Gastrocnemius medialis (tissue), 4 donors: ENCODE measurements at regions not wholly inside any gene's neighbourhood (a gene's known extent, or its start where the extent isn't known, plus 50 kb on each side); places are given as distances from the start of the nearest gene placed in this dataset.

Source experiments
- ATAC-seq, 2 donors: fragments of 150-250 bp; one replicate each; pipeline ENCODE4 v1.9.1; 2016
- DNase-seq, 2 donors: peaks; one replicate each; pipeline ENCODE4 v3.0.0-alpha.2; 2019
- H3K27ac ChIP-seq, 4 donors: fragments of 200-600 bp; sonication (generic); 1 replicate in 1 of 4; 2 replicates in 3 of 4; pipeline ENCODE4 v1.5.1; 2016 to 2018; ENCODE audit warnings: mild to moderate bottlenecking in 2 of 4, moderate library complexity in 1 of 4
- H3K27me3 ChIP-seq, 3 donors: fragments of 200-600 bp; sonication (generic) in 2 of 3; 1 replicate in 1 of 3; 2 replicates in 2 of 3; pipeline versions ENCODE4 v1.5.1 to v1.6.0; 2016 to 2019; ENCODE audit warnings: mild to moderate bottlenecking in 1 of 3, moderate library complexity in 1 of 3
- H3K36me3 ChIP-seq, 2 donors: fragments of 200-600 bp; sonication (generic) in 1 of 2; one replicate each; pipeline ENCODE4 v1.5.1; 2017 to 2018
- H3K4me1 ChIP-seq, 2 donors: fragments of 200-600 bp; sonication (generic) in 1 of 2; one replicate each; pipeline ENCODE4 v1.5.1; 2016 to 2017; ENCODE audit warnings: mild to moderate bottlenecking in 2 of 2
- H3K4me3 ChIP-seq, 4 donors: fragments of 200-600 bp; sonication (generic) in 3 of 4; 1 replicate in 1 of 4; 2 replicates in 3 of 4; pipeline ENCODE4 v1.5.1; 2016 to 2019; ENCODE audit warnings: mild to moderate bottlenecking in 2 of 4
- H3K9me3 ChIP-seq, 3 donors: fragments of 200-600 bp; sonication (generic) in 2 of 3; 1 replicate in 1 of 3; 2 replicates in 2 of 3; pipeline ENCODE4 v1.5.1; 2016 to 2019
- CTCF ChIP-seq, 5 experiments: fragments of 450-650 bp in 3 of 5; fragments of 200-600 bp in 2 of 5; sonication (generic) in 2 of 5; IDR thresholded peaks in 4 of 5; conservative IDR thresholded peaks in 1 of 5; 1 replicate in 4 of 5; 2 replicates in 1 of 5; pipeline ENCODE4 v1.5.1; 2016 to 2019; ENCODE audit warnings: antibody characterized with exemption in 5 of 5, mild to moderate bottlenecking in 3 of 5, moderate library complexity in 3 of 5
- POLR2A ChIP-seq, 2 donors: fragments of 450-650 bp; IDR thresholded peaks; one replicate each; pipeline ENCODE4 v1.6.1; 2017; ENCODE audit warnings: antibody characterized with exemption in 2 of 2, mild to moderate bottlenecking in 2 of 2, moderate library complexity in 2 of 2
- in situ Hi-C, 4 donors: fragments of 200-750 bp; cut with MboI; loops; one replicate each; pipeline versions ENCODE4 v1.15.0 to v1.8.0; 2017; ENCODE audit warnings: low sequenced_read_pairs in 4 of 4
- intact Hi-C: fragments of 100-400 bp; cut with DNase I; formaldehyde crosslinking; loops from one replicate; pipeline ENCODE4 v1.15.1; 2023; ENCODE audit warnings: low total_unique reads

- Histone ChIP-seq H3K36me3 (no peaks in the 10 kb centered on the region), H3K9me3 (no peaks in the 10 kb centered on the region), H3K27ac (peak overlapping the region; percentile 28 to 47 (median 44)), H3K27me3 (no peaks in the 10 kb centered on the region), H3K4me1 (no peaks in the 10 kb centered on the region), H3K4me3 (peak overlapping the region; percentile 11 to 46 (median 31))
- intact Hi-C loops (no loop called here), in situ Hi-C loops (no loop called here)
- no peak for TF ChIP-seq POLR2A (IDR thresholded peaks at IDR 0.05)
- TF ChIP-seq CTCF (IDR thresholded peaks at IDR 0.05 in 4 of 5, conservative IDR thresholded peaks at IDR 0.05 in 1 of 5) = no peak
- DNase-seq (no peak), ATAC-seq (no peak)
Measured at GRCh38 chr6:235763-236360, 56.4 kb upstream of the DUSP22 start.

DNA sequence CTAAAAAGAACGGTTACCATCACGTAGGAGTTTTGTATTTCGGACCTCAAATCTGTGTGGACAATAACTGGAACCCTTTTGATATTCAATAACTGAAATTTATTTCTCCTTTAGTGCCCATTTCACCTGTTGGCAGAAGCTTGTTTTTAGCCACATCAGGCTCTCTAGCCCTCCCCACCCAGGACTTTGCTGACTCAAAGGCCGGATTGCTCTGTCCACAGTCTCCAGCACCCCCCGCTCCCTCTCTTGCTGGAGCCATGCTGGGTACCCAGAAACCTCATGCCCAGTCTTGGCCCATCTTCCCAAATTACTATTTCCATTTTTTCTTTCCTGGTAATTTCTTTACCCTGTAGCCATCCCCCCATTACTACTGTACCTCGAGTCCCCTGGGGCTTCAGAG lies 55.8 kb upstream of the DUSP22 start:
- DNase-seq (no peak), ATAC-seq (no peak)
- in situ Hi-C loops (no loop called here), intact Hi-C loops (no loop called here)
- Histone ChIP-seq H3K4me1 (no peaks in the 10 kb centered on the region), H3K4me3 (peak overlapping the region in 2 of 4 donors; percentile 30 to 32), H3K36me3 (no peaks in the 10 kb centered on the region), H3K27ac (peak overlapping the region in 3 of 4 donors; percentile 42 to 47 (median 45)), H3K27me3 (peaks cover 0 to 2% (median 0%) of the 10 kb centered on the region in 3 donors), H3K9me3 (no peaks in the 10 kb centered on the region)
- TF ChIP-seq CTCF (IDR thresholded peaks at IDR 0.05 in 4 of 5, conservative IDR thresholded peaks at IDR 0.05 in 1 of 5) (no peak), POLR2A (IDR thresholded peaks at IDR 0.05) (no peak)

DNA sequence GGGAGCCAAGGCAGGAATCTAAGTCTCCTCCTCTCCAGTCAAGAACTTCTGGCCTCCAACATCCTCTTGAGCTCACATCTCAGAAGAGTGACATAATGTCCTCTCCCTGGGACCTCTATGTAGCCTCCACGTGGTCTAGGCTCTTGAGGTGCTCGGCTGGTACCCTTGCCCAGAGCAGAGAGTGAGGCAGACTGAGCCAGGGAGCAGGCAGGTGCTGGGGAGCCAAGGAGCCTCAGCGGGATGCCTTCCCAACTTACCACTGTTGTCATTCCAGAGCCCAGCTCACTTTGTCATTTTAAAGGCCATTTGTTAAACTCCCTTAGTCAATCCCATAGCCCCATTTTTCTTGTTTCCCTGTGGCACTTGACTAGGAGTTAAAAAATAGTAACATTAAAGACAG lies 52.1 kb upstream of the DUSP22 start:
- TF ChIP-seq POLR2A (IDR thresholded peaks at IDR 0.05) = no peak
- TF ChIP-seq CTCF (IDR thresholded peaks at IDR 0.05 in 4 of 5, conservative IDR thresholded peaks at IDR 0.05 in 1 of 5) = no peak

DNA sequence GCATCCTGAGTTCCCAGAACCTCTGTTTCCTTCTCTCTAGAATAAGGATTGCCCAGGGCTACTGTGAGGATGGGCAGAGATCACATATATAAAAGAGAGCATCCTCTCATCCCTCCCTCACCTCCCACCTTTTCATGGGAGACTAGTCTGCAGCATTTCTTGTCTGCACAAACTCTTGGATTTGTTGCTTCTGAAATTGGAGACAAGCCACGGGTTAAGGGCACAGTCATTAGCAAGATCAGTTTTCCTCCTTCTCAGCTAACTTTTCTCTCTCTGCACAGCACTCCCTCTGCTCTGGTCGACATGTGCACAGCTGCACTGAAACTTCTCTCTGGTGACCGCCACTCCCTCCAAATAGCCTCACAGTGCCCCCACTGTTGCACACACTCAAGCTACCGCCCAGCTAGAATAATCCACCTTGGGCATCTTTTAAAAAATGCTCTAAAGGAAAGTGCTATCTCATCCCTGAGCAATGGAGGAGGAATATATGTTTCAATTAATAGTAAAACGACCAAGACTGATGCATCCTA lies 50.9 kb upstream of the DUSP22 start:
- Histone ChIP-seq H3K4me1 (no peaks in the 10 kb centered on the region), H3K4me3 (no peak overlapping the region), H3K36me3 (no peaks in the 10 kb centered on the region), H3K9me3 (no peaks in the 10 kb centered on the region), H3K27me3 (peaks cover 0 to 10% (median 0%) of the 10 kb centered on the region in 3 donors), H3K27ac (no peak overlapping the region)
- ATAC-seq (no peak), DNase-seq (no peak)
- intact Hi-C loops (no loop called here), in situ Hi-C loops (no loop called here)
- TF ChIP-seq CTCF (IDR thresholded peaks at IDR 0.05 in 4 of 5, conservative IDR thresholded peaks at IDR 0.05 in 1 of 5) = no peak
- TF ChIP-seq POLR2A (IDR thresholded peaks at IDR 0.05) = no peak

More for the DNA sequence above, 52.1 kb upstream of the DUSP22 start:
- Histone ChIP-seq H3K27ac (no peak overlapping the region), H3K4me3 (no peak overlapping the region), H3K36me3 (no peaks in the 10 kb centered on the region), H3K27me3 (peaks cover 0 to 10% (median 0%) of the 10 kb centered on the region in 3 donors), H3K4me1 (no peaks in the 10 kb centered on the region), H3K9me3 (no peaks in the 10 kb centered on the region)
- in situ Hi-C loops (no loop called here), intact Hi-C loops (no loop called here)
- DNase-seq (no peak), ATAC-seq (no peak)
